Fibroblast of lung (primary cell): ENCODE measurements at regions not wholly inside any gene's neighbourhood (a gene's known extent, or its start where the extent isn't known, plus 50 kb on each side); places are given as distances from the start of the nearest gene placed in this dataset.
"Not testable (repeated sequence)": the region's sequence is repeated elsewhere in the genome, so short reads cannot be mapped to it uniquely, and the experiment has no call there.

ENCODE experiments used
- DNase-seq, 2 donors: peaks; one replicate each; pipeline versions ENCODE4 v3.0.0 to v3.0.0-alpha.2; 2010; ENCODE audit warnings: low read depth in 2 of 2
- H2AFZ ChIP-seq: 2 replicates; pipeline ENCODE4 v1.5.1; 2012; ENCODE audit warnings: low read length, control low read depth, inconsistent platforms
- H3K27ac ChIP-seq: 2 replicates; pipeline ENCODE4 v1.5.1; 2011; ENCODE audit warnings: low read length, control low read depth; ENCODE audit not compliant: insufficient read depth
- H3K27me3 ChIP-seq: 2 replicates; pipeline ENCODE4 v1.5.1; 2011; ENCODE audit warnings: mild to moderate bottlenecking, low read length; ENCODE audit not compliant: control insufficient read depth, insufficient read depth
- H3K36me3 ChIP-seq: 2 replicates; pipeline ENCODE4 v1.5.1; 2011; ENCODE audit warnings: low read length; ENCODE audit not compliant: control insufficient read depth, insufficient read depth
- H3K4me1 ChIP-seq: 2 replicates; pipeline ENCODE4 v1.5.1; 2011; ENCODE audit warnings: low read length; ENCODE audit not compliant: control insufficient read depth, insufficient read depth; ENCODE audit errors: extremely low read depth
- H3K4me2 ChIP-seq: 2 replicates; pipeline ENCODE4 v1.5.1; 2011; ENCODE audit warnings: low read length, control low read depth; ENCODE audit not compliant: insufficient read depth; ENCODE audit errors: extremely low read depth
- H3K4me3 ChIP-seq, 4 experiments: fragments of 200-600 bp in 1 of 4; sonication (generic) in 1 of 4; replicated peaks in 1 of 4; 2 replicates each; pipeline ENCODE4 v1.5.1; 2011 to 2016; ENCODE audit warnings: low read length in 4 of 4, low read depth in 3 of 4, mild to moderate bottlenecking in 3 of 4, control low read depth in 2 of 4, inconsistent platforms in 1 of 4, mixed read lengths in 1 of 4; ENCODE audit not compliant: insufficient read depth in 1 of 4; ENCODE audit errors: control extremely low read depth in 1 of 4
- H3K79me2 ChIP-seq: 2 replicates; pipeline ENCODE4 v1.5.1; 2012; ENCODE audit warnings: mild to moderate bottlenecking, low read length, inconsistent platforms; ENCODE audit not compliant: control insufficient read depth, insufficient read depth
- H3K9ac ChIP-seq: 2 replicates; pipeline ENCODE4 v1.5.1; 2011; ENCODE audit warnings: mild to moderate bottlenecking, low read length, control low read depth; ENCODE audit not compliant: insufficient read depth
- H3K9me3 ChIP-seq: 2 replicates; pipeline ENCODE4 v1.5.1; 2012; ENCODE audit warnings: low read depth, low read length; ENCODE audit not compliant: control insufficient read depth, insufficient read depth
- H4K20me1 ChIP-seq: 2 replicates; pipeline ENCODE4 v1.5.1; 2011; ENCODE audit warnings: low read length; ENCODE audit not compliant: control insufficient read depth, insufficient read depth; ENCODE audit errors: extremely low read depth
- EZH2 ChIP-seq: IDR thresholded peaks from 2 replicates; pipeline ENCODE4 v1.5.1; 2012; ENCODE audit warnings: low read length, control low read depth, mild to moderate bottlenecking; ENCODE audit errors: missing control alignments
- TF ChIP-seq, protein P1 (sequence below), 2 donors: IDR thresholded peaks in 1 of 2; conservative IDR thresholded peaks in 1 of 2; 1 replicate in 1 of 2; 2 replicates in 1 of 2; pipeline ENCODE4 v1.5.1; 2011 to 2012; ENCODE audit warnings: low read length in 2 of 2, control low read depth in 1 of 2, inconsistent platforms in 1 of 2, low read depth in 1 of 2, mild to moderate bottlenecking in 1 of 2

DNA sequence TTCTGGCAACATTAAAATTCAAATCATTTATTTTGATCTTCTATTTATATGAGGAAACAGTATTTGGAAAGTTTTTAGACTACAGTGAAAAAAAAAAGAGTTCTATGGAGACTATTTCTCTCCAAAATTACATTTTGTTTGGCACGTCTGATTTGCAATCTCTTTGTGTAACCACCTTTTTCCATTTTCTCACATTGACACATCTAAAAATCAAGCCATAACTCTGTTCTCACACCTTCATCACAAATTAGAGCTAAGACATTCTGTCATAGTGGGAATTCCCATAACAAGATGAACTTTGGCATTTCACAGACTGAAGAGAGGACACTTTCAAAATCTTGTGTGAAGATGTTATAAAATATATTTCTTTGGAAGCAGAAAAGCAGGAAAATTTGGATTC lies 468.9 kb downstream of the GRIA2 start:
- H4K20me1 ChIP-seq = no peaks in the 10 kb centered on the region

DNA sequence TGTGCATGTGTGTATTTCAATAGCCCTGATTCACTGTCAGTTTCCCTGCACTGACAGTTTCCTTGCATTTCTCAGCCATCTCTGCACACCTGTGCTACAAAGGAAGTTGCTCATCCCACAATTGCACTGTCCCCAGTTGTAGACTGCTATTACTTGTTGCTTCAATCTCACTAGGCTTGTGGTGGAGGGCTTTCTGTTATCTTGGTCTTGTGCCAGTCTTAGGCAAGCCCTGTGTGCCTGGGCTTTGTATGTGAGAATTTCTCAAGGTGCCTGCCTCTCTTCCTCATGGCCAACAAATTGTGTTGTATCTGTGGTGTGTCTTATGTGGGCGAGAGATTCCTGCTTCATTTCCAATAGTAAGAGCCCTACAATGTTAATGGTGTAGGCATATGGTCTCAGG lies 467.4 kb downstream of the GRIA2 start:
- Histone ChIP-seq H4K20me1 (no peaks in the 10 kb centered on the region), H2AFZ (no peak overlapping the region), H3K9ac (no peak overlapping the region), H3K9me3 (no peaks in the 10 kb centered on the region), H3K79me2 (no peaks in the 10 kb centered on the region), H3K27me3 (no peaks in the 10 kb centered on the region), H3K27ac (no peak overlapping the region), H3K4me2 (no peak overlapping the region), H3K4me1 (no peaks in the 10 kb centered on the region), H3K36me3 (no peaks in the 10 kb centered on the region), H3K4me3 (no peak overlapping the region)
- no peak for DNase-seq
- no peak for TF ChIP-seq EZH2
- TF ChIP-seq, protein P1, sequence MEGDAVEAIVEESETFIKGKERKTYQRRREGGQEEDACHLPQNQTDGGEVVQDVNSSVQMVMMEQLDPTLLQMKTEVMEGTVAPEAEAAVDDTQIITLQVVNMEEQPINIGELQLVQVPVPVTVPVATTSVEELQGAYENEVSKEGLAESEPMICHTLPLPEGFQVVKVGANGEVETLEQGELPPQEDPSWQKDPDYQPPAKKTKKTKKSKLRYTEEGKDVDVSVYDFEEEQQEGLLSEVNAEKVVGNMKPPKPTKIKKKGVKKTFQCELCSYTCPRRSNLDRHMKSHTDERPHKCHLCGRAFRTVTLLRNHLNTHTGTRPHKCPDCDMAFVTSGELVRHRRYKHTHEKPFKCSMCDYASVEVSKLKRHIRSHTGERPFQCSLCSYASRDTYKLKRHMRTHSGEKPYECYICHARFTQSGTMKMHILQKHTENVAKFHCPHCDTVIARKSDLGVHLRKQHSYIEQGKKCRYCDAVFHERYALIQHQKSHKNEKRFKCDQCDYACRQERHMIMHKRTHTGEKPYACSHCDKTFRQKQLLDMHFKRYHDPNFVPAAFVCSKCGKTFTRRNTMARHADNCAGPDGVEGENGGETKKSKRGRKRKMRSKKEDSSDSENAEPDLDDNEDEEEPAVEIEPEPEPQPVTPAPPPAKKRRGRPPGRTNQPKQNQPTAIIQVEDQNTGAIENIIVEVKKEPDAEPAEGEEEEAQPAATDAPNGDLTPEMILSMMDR (conservative IDR thresholded peaks at IDR 0.05 in 1 of 2, IDR thresholded peaks at IDR 0.05 in 1 of 2; ENCODE audit: low read depth in 1 of 2, low read length in 2 of 2) = no peak

More for the DNA sequence above, 468.9 kb downstream of the GRIA2 start:
- H3K27ac ChIP-seq = no peak overlapping the region
- H3K4me2 ChIP-seq = no peak overlapping the region
- TF ChIP-seq, protein P1 (conservative IDR thresholded peaks at IDR 0.05 in 1 of 2, IDR thresholded peaks at IDR 0.05 in 1 of 2; ENCODE audit: low read depth in 1 of 2, low read length in 2 of 2) = no peak
- no peak for TF ChIP-seq EZH2
- H3K4me1 ChIP-seq = no peaks in the 10 kb centered on the region
- DNase-seq = no peak
- H3K27me3 ChIP-seq = no peaks in the 10 kb centered on the region
- no peak overlapping the region for H3K4me3 ChIP-seq
- H3K36me3 ChIP-seq = no peaks in the 10 kb centered on the region
- H3K9ac ChIP-seq = no peak overlapping the region
- no peaks in the 10 kb centered on the region for H3K9me3 ChIP-seq
- H3K79me2 ChIP-seq = no peaks in the 10 kb centered on the region
- no peak overlapping the region for H2AFZ ChIP-seq

DNA sequence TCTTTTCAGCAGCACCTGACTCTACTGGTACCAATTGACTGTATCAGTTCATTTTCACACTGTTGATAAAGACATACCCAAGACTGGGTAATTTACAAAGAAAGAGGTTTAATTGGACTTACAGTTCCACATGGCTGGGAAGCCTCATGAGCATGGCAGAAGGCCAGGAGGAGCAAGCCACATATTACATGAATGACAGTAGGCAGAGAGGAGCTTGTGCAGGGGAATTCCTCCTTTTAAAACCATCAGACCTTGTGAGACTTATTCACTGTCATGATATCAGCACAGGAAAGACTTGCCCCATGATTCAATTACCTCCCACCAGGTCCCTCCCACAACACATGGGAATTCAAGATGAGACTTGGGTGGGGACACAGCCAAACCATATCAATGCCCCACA lies 458.8 kb downstream of the GRIA2 start:
- DNase-seq = peak in 1 of 2 donors; percentile 1
- H4K20me1 ChIP-seq, H3K27me3 ChIP-seq, H3K9ac ChIP-seq, H2AFZ ChIP-seq, H3K4me2 ChIP-seq, H3K79me2 ChIP-seq, H3K9me3 ChIP-seq, H3K27ac ChIP-seq, H3K4me3 ChIP-seq, H3K36me3 ChIP-seq, H3K4me1 ChIP-seq: not testable (repeated sequence)
